HG03139 (cell line): ENCODE measurements at regions not wholly inside any gene's neighbourhood (a gene's known extent, or its start where the extent isn't known, plus 50 kb on each side); places are given as distances from the start of the nearest gene placed in this dataset.

Experiments used
- ATAC-seq: cut with Tn5 transposase; IDR thresholded peaks from one replicate; pipeline ENCODE4 v1.9.1; 2021; ENCODE audit not compliant: unreplicated experiment

DNA sequence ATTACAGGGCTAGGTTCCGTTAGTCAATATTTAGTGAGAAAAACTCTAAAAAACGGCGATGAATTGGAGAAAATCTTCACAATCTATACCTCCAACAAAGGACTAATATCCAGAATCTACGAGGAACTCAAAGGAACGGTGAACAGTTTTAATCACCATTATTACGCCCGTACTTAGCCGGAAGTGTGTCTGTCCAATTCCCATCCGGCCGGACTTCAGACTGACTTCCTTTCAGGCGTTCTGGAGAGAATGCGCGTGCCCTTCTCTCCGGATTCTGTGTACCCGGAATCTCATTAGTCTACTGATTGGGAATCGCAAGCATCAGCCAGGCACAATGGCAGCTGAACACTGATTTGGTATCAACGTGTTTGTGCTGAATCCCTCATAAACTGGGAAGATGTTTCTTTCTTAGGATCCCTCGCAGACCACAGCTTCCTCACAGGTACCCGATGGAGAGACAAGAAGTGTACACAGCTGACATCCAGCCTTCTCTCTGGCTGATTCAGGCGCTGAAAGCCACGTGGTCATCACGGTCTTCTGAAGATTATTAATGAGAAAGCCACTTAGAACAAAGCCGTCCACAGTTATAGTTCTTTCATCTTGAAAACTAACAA lies 239.9 kb downstream of the ZNF516 start:
- ATAC-seq, result no peak

DNA sequence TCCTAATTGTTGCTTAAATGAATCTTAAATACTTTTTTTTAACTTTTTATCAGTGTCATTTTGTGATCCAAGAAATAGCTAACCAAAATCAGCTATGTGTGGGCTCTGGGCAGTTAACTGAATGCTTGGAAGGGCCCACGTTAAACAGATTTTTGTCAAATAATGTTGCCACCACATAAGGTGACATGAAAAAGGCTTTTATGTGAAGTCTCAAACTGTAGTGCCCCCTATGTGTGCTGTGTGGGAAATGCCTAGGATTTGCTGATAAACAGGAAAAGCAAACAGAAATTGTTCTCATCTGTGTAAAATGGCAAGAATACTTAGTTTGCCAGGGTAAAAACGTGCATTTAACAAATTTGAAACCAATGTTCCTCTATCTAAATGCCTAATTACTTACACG lies 242.2 kb downstream of the ZNF516 start:
- no peak for ATAC-seq

GRCh38 chr18:76252139-76252538 lies 242.9 kb downstream of the ZNF516 start:
- ATAC-seq, result no peak

- no peak for ATAC-seq
Measured at GRCh38 chr18:76251691-76252090, 243.4 kb downstream of the ZNF516 start.

GRCh38 chr18:76246590-76246989 lies 248.5 kb downstream of the ZNF516 start:
- ATAC-seq, result no peak

DNA sequence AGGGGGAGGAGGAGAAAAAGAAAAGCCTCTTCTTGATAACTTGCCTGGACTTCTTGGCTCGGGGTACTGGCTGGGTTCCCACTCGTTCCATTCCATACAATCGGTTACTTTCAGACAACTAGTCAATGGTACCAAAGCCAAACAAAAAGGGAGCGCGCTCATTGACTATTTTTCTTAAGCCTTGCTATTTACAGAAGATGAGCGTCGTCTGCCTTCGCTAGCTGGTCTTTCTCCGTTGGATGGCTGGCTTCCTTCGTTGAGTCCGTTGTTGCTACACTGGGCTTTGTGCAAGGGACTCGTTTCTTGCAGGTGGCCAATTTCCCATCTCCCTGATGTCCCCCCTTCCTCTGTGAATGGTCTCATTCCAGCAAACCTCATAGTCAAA lies 260.4 kb downstream of the ZNF516 start:
- no peak for ATAC-seq

DNA sequence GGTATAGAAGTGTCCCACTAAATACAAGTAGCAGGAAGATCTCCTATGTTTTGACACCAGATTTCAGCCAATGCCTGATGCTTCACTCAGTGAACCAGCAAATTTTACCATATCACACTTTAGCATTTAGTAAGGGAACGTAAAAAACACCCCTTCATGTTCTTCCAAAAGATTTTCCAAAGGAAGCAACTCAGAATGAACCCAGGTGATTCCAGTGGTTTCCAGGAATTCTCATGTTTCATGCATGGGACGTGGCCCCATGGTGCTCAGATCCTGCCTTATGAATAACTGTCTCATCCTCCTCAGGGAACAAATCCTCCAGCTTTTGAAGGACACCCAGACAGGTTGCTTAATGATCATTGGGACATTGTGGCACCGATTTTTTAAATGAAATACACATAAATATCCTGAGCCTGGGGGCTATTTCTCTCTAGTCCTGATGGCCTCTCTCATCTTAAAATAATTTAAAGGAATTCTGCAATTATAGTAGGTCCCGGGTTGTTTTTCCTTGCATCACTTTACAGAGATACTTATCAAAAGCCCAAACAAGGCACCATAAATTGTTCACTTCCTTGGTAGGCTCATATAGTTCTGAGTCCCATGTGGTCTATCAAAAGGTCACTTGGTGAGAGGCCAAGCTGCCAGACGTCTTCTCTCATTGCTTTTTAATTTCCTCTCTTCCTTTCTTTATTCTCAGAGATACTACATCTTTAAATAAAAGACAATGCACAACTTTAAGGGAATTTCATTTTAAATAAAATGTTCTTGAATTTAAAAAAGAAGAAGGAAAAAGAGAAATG lies 261.0 kb downstream of the ZNF516 start:
- no peak for ATAC-seq

GRCh38 chr18:76233406-76233805 lies 261.6 kb downstream of the ZNF516 start:
- ATAC-seq, result no peak

DNA sequence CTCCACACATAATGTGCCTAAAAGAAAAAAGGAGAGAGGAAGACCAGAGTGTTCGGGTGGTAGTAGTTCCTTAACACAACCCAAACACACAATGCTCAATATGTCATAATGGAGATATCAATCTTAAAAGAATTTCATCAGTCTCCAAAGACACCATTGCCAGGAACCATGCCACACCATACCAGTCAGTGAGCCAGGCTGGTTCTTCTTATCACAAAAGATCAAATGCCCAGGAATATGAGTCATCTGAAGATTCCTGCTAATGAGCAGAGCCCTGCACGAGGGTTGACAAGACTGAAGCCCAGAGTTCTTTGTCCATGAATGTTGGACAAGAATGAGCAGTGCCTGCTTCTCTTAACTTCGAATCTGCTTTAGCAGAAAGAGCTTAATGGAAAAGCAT lies 262.3 kb downstream of the ZNF516 start:
- ATAC-seq, result no peak

DNA sequence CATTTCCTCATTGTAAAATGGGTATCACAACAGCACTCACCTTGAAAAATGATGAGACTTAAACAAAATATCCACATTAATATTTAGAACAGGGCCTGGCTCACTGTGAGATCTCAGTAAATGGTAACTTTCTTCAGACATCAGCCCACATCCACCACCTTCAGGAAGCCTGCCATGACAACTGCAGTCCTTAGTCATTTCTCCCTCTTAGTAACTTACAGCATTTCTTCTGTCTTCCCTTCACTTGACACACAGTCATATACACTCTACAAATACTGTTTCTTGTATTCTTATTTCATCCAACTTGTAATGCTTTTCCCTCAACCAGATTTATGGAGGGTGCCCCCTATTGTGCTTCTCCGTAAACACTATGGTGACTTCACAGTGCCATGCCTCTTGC lies 263.0 kb downstream of the ZNF516 start:
- no peak for ATAC-seq

DNA sequence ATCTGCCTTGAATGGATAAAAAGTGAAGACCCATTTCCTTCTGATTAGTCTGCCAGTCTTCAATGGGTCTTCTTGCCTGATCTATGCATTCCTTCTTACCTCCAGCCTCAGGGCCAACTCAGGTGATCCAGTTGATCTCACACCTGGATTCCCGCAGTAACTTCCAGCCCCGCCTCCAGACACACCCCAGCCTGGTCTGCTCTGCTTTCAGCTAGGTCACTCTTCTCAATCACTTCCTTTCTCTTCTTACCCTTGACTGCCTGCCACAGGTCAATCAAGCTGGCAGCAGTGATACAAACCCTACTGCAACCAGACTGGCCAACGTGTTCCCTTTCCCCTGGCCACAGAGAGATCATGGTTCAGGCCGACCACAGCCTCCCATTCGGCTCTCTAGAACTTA lies 263.6 kb downstream of the ZNF516 start:
- ATAC-seq, result no peak

DNA sequence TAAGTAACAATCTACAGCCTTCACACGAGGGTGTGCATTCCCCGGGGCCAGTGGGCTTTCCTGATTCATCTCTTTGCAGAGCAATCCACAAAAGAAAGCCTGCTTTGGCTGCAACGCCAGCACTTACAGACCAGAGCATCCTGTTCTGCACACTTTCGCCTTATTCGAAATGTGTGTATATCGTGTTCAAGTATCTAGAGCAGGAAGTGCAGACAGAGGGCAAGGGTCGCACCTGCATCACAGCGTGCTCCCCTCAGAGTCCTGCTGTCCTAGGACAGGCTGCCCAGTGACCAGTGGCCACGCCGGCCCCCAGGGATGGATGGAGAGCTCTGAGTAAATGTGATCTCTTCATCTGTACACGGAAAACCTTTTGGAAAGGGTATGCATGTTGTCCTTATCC lies 264.3 kb downstream of the ZNF516 start:
- ATAC-seq, result no peak

- ATAC-seq, result no peak
Measured at GRCh38 chr18:76228716-76229115, 266.3 kb downstream of the ZNF516 start.

DNA sequence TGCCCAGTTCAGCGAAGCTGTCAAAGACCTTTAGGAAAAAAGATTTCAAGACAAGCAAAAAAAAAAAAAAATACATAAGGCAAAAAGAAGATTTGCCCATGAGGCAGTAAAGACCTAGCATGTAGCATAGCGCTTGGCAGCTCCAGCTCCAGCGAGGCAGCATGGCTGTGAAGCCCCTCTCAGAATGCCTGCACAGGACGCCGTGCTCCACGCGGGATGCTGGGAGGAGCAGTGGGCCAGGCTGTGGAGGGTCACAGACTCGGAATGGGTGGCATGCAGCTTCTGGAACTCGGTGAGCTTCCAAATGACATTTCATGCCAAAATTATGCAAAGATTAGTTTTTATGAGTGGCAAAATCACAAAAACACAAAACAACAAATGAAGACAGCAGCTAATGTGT lies 267.3 kb downstream of the ZNF516 start:
- no peak for ATAC-seq

- ATAC-seq, result no peak
Measured at GRCh38 chr18:76223403-76223802, 271.6 kb downstream of the ZNF516 start.

DNA sequence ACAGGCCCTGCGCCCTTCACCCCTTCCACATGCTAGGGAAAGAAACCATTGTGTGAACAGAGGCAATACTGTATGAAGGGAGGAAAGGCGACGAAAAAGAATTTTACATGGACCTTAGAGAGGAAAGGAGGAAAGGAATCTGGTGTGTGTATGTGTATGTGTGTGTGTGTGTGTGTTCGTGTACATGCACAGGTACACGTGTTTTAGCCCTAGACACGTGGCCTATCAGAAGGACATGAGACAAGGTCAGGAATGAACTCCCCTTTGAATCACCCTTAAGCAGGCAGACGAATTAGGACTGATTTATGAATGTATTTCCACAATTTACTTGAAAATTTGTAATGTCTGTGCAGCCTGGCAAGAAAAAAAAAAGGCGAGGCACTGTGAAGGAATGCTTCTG lies 276.0 kb downstream of the ZNF516 start:
- ATAC-seq, result no peak

- ATAC-seq, result no peak
Measured at GRCh38 chr18:76216096-76216495, 278.9 kb downstream of the ZNF516 start.

GRCh38 chr18:76213991-76214390 lies 281.1 kb downstream of the ZNF516 start:
- ATAC-seq, result no peak

DNA sequence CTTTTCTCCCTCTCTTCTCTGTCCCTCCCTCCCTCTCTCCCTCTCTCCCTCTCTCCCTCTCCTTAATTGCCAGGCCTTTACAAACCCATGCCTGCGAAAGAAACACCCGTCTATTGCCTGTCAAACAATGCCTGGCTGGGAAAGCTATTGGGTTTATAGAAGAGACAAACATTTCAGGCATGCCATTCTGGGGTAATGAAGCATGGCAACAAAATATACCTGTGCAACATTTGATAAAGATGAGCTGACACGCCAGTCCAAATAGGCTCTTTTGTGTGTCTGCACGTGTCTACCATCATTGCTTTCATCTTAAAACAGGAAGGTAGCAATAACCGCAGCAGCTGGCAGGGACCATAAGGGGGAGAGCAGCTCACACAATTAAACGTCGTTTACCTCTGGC lies 282.1 kb downstream of the ZNF516 start:
- ATAC-seq, result no peak

DNA sequence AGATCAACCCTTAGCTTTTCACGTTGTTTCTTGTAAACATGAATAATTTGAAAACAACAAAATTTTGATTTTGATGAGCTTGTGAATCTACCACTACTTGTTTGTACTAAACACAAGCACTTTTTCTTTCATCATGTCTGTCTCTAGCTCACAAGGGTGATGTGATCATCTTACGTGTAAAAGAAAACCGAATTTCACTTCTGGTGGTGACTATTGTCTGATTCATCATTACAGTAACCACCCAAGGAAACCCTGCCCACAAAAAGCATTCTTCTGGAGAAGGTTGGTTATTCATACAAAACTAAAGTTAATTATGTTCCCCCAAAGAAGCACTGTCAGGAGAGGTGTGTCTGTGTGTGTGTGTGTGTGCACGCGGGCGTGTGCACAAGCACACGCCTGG lies 285.4 kb downstream of the ZNF516 start:
- no peak for ATAC-seq

- no peak for ATAC-seq
Measured at GRCh38 chr18:76208678-76209306, 286.2 kb downstream of the ZNF516 start.

GRCh38 chr18:76205906-76206305 lies 289.1 kb downstream of the ZNF516 start:
- ATAC-seq, result no peak
